CD14-positive monocyte (primary cell): ENCODE measurements at regions not wholly inside any gene's neighbourhood (a gene's known extent, or its start where the extent isn't known, plus 50 kb on each side); places are given as distances from the start of the nearest gene placed in this dataset.

Experiments used
- DNase-seq, 3 donors: peaks; one replicate each; pipeline ENCODE4 v3.0.0-alpha.2; 2011 to 2022
- H2AFZ ChIP-seq: 2 replicates; pipeline ENCODE4 v1.6.0; 2012; ENCODE audit warnings: mild to moderate bottlenecking, low read depth, low read length, inconsistent platforms; ENCODE audit not compliant: insufficient read depth, poor library complexity, severe bottlenecking
- H3K27ac ChIP-seq, 2 donors: 1 replicate in 1 of 2; 2 replicates in 1 of 2; pipeline ENCODE4 v1.5.1; 2012 to 2013; ENCODE audit warnings: low read length in 2 of 2, control low read depth in 1 of 2, inconsistent platforms in 1 of 2, low read depth in 1 of 2, mild to moderate bottlenecking in 1 of 2
- H3K27me3 ChIP-seq, 2 donors: one replicate each; pipeline versions ENCODE4 v1.6.0 to v1.6.1; 2011 to 2013; ENCODE audit warnings: low read length in 2 of 2; ENCODE audit not compliant: control insufficient read depth in 2 of 2, insufficient read depth in 2 of 2
- H3K36me3 ChIP-seq, 2 donors: replicated peaks in 1 of 2; 1 replicate in 1 of 2; 2 replicates in 1 of 2; pipeline versions ENCODE4 v1.5.1 to v1.6.1; 2012 to 2013; ENCODE audit warnings: low read length in 2 of 2, control low read depth in 1 of 2, inconsistent platforms in 1 of 2, mild to moderate bottlenecking in 1 of 2; ENCODE audit not compliant: insufficient read depth in 2 of 2, control insufficient read depth in 1 of 2
- H3K4me1 ChIP-seq, 2 donors: 1 replicate in 1 of 2; 2 replicates in 1 of 2; pipeline versions ENCODE4 v1.5.1 to v1.6.1; 2012 to 2013; ENCODE audit warnings: low read length in 2 of 2, control low read depth in 1 of 2, inconsistent platforms in 1 of 2, mild to moderate bottlenecking in 1 of 2, moderate library complexity in 1 of 2; ENCODE audit not compliant: insufficient read depth in 2 of 2, control insufficient read depth in 1 of 2
- H3K4me2 ChIP-seq: replicated peaks from 2 replicates; pipeline ENCODE3; 2012; ENCODE audit warnings: low read length, moderate library complexity, mild to moderate bottlenecking; ENCODE audit not compliant: poor library complexity, severe bottlenecking; ENCODE audit errors: extremely low read depth
- H3K4me3 ChIP-seq, 3 experiments: fragments of 200-600 bp in 1 of 3; sonication (generic) in 1 of 3; replicated peaks in 1 of 3; 1 replicate in 2 of 3; 2 replicates in 1 of 3; pipeline ENCODE4 v1.5.1; 2011 to 2013; ENCODE audit warnings: low read length in 3 of 3, mild to moderate bottlenecking in 3 of 3, control low read depth in 2 of 3, low read depth in 2 of 3, inconsistent platforms in 1 of 3, moderate library complexity in 1 of 3
- H3K79me2 ChIP-seq: 2 replicates; pipeline ENCODE4 v1.6.0; 2012; ENCODE audit warnings: mild to moderate bottlenecking, control low read depth, inconsistent platforms, low read length, moderate library complexity; ENCODE audit not compliant: insufficient read depth
- H3K9ac ChIP-seq: 2 replicates; pipeline ENCODE4 v1.6.0; 2017; ENCODE audit warnings: low read length, mild to moderate bottlenecking; ENCODE audit not compliant: insufficient read depth, poor library complexity, severe bottlenecking
- H3K9me3 ChIP-seq, 2 donors: replicated peaks in 1 of 2; 1 replicate in 1 of 2; 2 replicates in 1 of 2; pipeline versions ENCODE4 v1.5.1 to v1.6.1; 2012 to 2013; ENCODE audit warnings: low read length in 2 of 2, control low read depth in 1 of 2; ENCODE audit not compliant: control insufficient read depth in 1 of 2, insufficient read depth in 1 of 2
- H4K20me1 ChIP-seq: 2 replicates; pipeline ENCODE4 v1.6.0; 2012; ENCODE audit warnings: mild to moderate bottlenecking, low read length, control low read depth, moderate library complexity; ENCODE audit not compliant: insufficient read depth
- H3K27ac Mint-ChIP-seq, 7 donors: one replicate each; pipeline ENCODE4 v1.8.0; 2020; ENCODE audit warnings: mild to moderate bottlenecking in 7 of 7, mixed read lengths in 7 of 7, moderate library complexity in 6 of 7, inconsistent platforms in 2 of 7
- H3K27me3 Mint-ChIP-seq, 3 donors: one replicate each; pipeline ENCODE4 v1.8.0; 2021 to 2022; ENCODE audit warnings: low read depth in 3 of 3, mild to moderate bottlenecking in 3 of 3, mixed read lengths in 3 of 3, moderate library complexity in 3 of 3, inconsistent platforms in 1 of 3
- H3K36me3 Mint-ChIP-seq, 2 donors: one replicate each; pipeline ENCODE4 v1.8.0; 2020; ENCODE audit warnings: mixed read lengths in 2 of 2, inconsistent platforms in 1 of 2, mild to moderate bottlenecking in 1 of 2
- H3K4me1 Mint-ChIP-seq: one replicate; pipeline ENCODE4 v1.8.0; 2020; ENCODE audit warnings: mild to moderate bottlenecking, mixed read lengths
- H3K4me3 Mint-ChIP-seq, 2 donors: one replicate each; pipeline ENCODE4 v1.8.0; 2020; ENCODE audit warnings: mild to moderate bottlenecking in 2 of 2, mixed read lengths in 2 of 2, moderate library complexity in 1 of 2
- H3K9me3 Mint-ChIP-seq, 7 donors: one replicate each; pipeline ENCODE4 v1.8.0; 2020 to 2022; ENCODE audit warnings: mixed read lengths in 7 of 7, mild to moderate bottlenecking in 6 of 7, moderate library complexity in 6 of 7, inconsistent platforms in 2 of 7
- CTCF ChIP-seq: fragments of 200-600 bp; IDR thresholded peaks from one replicate; pipeline ENCODE4 v1.8.0; 2022; ENCODE audit warnings: antibody characterized with exemption, mild to moderate bottlenecking
- WGBS: methylation state at CpG from one replicate; pipeline ENCODE4 v1.1.5; 2013; ENCODE audit warnings: missing lambda C conversion rate; ENCODE audit not compliant: insufficient coverage; 5-methylcytosine and 5-hydroxymethylcytosine counted together
- intact Hi-C, 2 donors: fragments of 100-400 bp; cut with micrococcal nuclease; formaldehyde crosslinking; loops; one replicate each; pipeline versions ENCODE4 v1.15.0 to v1.15.1; 2023

GRCh38 chr13:65615506-65615905, 1614.6 kb downstream of the PCDH9 start:
- H3K36me3 Mint-ChIP-seq, result no peaks in the 10 kb centered on the region
- no peaks in the 10 kb centered on the region for H3K9me3 ChIP-seq
- no peak overlapping the region for H2AFZ ChIP-seq

GRCh38 chr13:65613004-65613403, 1617.1 kb downstream of the PCDH9 start:
- H3K4me3 ChIP-seq, result no peak overlapping the region
- no peaks in the 10 kb centered on the region for H3K27me3 ChIP-seq
- H3K27ac ChIP-seq, result no peak overlapping the region
- TF ChIP-seq CTCF, result no peak
- no peak for DNase-seq
- H3K9ac ChIP-seq, result no peak overlapping the region
- Mint-ChIP-seq H3K9me3 (peaks cover 0 to 8% (median 3%) of the 10 kb centered on the region in 7 donors), H3K4me1 (no peaks in the 10 kb centered on the region), H3K36me3 (no peaks in the 10 kb centered on the region), H3K4me3 (no peak overlapping the region), H3K27me3 (no peaks in the 10 kb centered on the region), H3K27ac (no peak overlapping the region)
- H4K20me1 ChIP-seq, result no peaks in the 10 kb centered on the region
- H3K4me2 ChIP-seq, result no peak overlapping the region
- no peaks in the 10 kb centered on the region for H3K36me3 ChIP-seq
- intact Hi-C loops, result no loop called here
- H3K4me1 ChIP-seq, result no peaks in the 10 kb centered on the region
- no peaks in the 10 kb centered on the region for H3K79me2 ChIP-seq
- no peak overlapping the region for H2AFZ ChIP-seq
- no peaks in the 10 kb centered on the region for H3K9me3 ChIP-seq
- no CpG with 5 or more reads among the region's 2 CpGs for WGBS

More at GRCh38 chr13:65615506-65615905, 1614.6 kb downstream of the PCDH9 start:
- DNase-seq, result no peak
- 80% methylated on average over 1 of the region's 3 CpGs for WGBS
- Histone ChIP-seq H3K4me3 (no peak overlapping the region), H3K79me2 (no peaks in the 10 kb centered on the region), H3K27ac (no peak overlapping the region), H3K27me3 (no peaks in the 10 kb centered on the region), H3K4me1 (no peaks in the 10 kb centered on the region), H4K20me1 (no peaks in the 10 kb centered on the region), H3K4me2 (no peak overlapping the region), H3K36me3 (no peaks in the 10 kb centered on the region), H3K9ac (no peak overlapping the region)
- Mint-ChIP-seq H3K27ac (no peak overlapping the region), H3K4me1 (no peaks in the 10 kb centered on the region), H3K27me3 (no peaks in the 10 kb centered on the region), H3K4me3 (no peak overlapping the region), H3K9me3 (peaks cover 0 to 10% (median 3%) of the 10 kb centered on the region in 7 donors)
- no peak for TF ChIP-seq CTCF
- intact Hi-C loops, result no loop called here
